HG02840 (cell line): ENCODE measurements at regions not wholly inside any gene's neighbourhood (a gene's known extent, or its start where the extent isn't known, plus 50 kb on each side); places are given as distances from the start of the nearest gene placed in this dataset.

Experiments
- ATAC-seq: cut with Tn5 transposase; IDR thresholded peaks from one replicate; pipeline ENCODE4 v1.9.1; 2021; ENCODE audit warnings: mild to moderate bottlenecking, moderate library complexity, moderate number of reproducible peaks; ENCODE audit not compliant: unreplicated experiment, low FRiP score

DNA sequence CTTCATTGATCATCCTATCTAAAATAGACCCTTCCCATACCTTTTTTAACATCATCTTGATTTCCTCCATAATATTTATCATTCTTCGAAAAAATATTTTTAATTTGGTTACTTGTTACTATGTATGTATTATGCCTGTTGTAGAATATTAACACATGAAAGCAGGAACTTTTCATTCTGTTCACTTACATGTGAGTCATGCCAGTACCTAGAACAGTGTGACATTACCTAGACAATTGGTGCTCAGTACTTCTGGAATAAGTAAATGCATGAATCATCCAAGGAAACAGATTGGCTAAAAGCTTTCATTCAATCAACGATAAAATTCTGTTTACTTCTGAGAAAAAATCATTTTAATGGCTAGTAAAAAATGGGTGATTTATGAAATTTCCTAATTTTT is 76.4 kb downstream of the CXXC4 start:
- ATAC-seq, result no peak

- no peak for ATAC-seq
Observed at GRCh38 chr4:104417357-104417882, 77.3 kb downstream of the CXXC4 start.

GRCh38 chr4:104416725-104417356 is 77.9 kb downstream of the CXXC4 start:
- no peak for ATAC-seq

GRCh38 chr4:104413487-104413886 is 81.2 kb downstream of the CXXC4 start:
- no peak for ATAC-seq

- no peak for ATAC-seq
Observed at GRCh38 chr4:104412344-104412743, 82.3 kb downstream of the CXXC4 start.

- no peak for ATAC-seq
Observed at GRCh38 chr4:104411502-104411901, 83.2 kb downstream of the CXXC4 start.

GRCh38 chr4:104408878-104409277 is 85.8 kb downstream of the CXXC4 start:
- ATAC-seq, result no peak

DNA sequence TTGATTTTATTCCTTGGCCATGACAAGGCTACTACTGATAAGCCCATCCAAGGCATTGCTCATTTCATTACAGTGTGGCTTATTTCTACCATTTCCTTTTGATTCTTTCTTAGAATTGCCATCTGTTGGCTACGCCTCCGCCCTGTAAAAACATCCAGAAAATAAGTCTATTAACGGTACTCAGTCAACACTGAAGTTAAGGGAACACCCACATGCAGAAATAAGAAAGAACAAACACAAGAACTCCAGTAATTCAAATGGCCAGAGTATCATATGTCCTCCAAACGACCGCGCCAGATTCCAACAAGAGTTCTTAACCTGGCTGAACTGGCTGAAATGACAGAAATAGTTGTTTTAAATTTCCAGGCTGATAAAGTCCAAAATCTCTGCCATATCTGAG is 90.3 kb downstream of the CXXC4 start:
- ATAC-seq, result no peak

DNA sequence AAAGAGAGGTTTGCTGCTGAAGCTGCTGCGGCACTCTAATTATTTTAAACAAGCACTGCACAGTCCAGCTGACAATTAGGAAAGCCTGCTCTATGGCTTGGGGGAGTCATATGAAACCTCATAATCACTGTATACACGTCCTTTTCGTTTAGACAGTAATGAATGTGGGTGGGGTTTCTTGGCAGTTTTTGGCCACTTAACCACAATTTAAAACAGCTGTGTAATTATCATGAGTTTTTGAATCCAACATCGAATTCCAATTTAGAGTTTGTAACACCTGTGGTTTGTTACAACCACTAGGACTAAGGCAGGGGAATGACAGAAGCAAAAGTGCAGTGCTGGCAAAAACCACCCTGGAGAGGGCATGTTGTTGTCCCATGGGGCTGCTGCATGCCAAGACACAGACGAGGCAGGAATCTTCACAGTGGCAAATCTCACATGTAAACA is 99.5 kb downstream of the CXXC4 start:
- ATAC-seq, result no peak

DNA sequence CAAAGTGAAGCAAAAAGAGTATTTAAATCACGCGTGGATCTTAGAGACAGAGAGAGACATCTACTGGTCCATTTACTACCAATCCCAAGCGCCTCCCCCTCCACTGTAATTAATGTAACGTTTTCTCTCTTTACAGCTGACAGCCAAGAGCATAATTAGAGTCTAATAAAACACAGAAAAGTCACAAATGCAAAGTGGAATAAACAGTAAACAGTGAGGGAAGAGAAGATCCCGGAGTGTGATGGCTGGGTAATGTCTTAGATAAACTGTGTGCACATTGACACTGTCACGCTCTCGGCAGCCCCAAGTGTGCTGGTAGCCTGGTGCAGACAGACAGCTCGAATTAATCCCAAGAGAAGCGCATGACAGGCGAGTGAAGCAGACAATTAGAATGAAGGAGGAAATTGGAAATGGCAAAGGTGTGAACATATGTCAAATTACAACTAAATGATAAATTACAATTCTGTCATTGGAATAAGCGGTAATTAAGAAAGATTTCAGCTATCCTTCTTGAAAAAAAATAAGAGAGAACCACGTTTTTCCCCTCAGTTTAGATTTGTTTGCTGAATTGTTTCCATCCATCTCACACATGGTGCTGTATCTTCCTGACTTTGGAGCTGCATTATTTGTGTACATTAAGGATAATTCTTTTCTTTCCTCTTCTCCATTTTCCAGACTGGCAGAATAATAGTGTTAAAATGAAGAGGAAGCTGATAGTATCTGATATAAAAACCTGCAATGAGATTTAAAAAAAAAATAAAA is 100.1 kb downstream of the CXXC4 start:
- no peak for ATAC-seq

DNA sequence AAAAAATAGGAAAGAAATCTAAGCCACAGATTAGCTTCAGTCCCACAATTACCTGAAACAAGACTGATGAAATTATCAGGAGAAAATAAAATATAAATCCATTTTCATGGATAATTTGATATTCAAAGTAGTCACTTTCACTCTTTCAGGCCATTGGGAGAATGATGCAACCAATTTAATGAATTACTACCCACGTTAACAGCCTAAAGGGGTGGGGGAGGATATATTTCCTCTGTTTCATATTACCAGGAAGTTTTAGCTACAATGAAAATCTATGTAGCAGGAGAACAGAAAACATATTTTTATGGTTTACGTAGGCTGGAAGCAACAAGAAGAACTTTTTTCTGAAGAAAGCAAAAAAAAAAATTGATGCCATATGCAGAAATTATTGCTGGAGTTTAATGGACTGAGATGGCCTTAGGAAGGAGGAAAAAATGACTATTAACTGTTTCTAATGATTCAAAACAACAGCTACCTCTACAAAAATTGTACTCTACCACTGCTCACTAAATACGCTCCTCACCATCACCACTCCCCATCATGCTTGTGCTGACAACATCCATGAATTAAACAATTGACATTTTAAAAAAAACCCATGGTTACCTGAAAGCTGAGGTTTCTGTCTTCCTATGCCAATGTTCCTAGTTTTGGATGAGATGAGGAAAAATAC is 100.9 kb downstream of the CXXC4 start:
- ATAC-seq, result no peak

DNA sequence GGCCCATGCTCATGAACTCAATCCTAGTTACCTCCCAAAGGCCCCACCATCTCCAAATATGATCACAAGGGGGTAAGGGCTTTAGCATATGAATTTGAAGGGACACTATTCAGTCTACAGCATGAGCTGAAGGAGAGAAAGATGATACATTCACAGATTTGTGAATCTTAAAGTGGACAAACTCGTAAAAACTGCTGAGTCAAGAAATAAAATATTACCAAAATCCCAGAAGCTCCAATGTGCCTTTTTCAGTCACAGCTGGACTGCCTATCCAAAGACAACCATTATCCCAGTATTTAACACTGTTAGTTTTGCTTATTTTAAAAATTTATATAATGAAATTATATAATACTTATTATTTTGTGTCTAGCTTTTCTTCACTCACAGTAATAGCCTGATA is 109.0 kb downstream of the CXXC4 start:
- ATAC-seq, result no peak

DNA sequence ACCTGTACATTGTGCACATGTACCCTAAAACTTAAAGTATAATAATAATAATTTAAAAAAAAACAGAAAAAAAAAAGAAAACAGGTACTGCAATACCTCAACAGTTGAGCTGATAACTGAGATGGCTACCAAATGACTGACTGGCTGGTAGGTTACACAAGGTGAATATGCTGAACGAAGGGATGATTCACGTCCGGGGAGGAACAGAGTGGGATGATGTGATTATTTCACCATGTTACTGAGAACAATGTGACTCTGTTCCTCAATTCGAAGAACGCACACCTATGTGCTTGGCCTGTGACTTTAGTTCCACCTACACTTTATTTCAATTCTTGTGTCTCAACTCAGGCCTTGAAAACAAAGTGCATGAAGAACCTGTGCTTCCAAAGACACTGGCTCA is 111.7 kb downstream of the CXXC4 start:
- ATAC-seq, result no peak

DNA sequence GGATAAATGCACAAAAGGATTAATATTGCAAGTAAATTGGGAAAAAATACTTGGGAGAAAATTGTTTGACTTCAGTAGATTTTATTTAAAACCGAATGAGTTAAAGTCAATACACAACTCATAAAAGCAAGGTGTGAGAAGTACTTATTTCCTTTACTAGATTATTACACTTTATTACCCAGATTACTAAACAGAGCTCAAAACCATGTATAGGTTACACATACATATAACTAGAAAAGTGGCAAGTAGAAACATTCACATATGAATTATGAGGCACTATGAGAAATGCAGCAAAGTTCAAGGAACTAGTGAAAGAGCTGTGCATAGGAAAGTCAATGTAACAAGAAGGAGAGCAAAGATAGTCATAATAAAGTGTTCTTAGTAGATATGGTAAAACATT is 113.0 kb downstream of the CXXC4 start:
- ATAC-seq, result no peak

- no peak for ATAC-seq
Observed at GRCh38 chr4:104365618-104366017, 129.1 kb downstream of the CXXC4 start.

DNA sequence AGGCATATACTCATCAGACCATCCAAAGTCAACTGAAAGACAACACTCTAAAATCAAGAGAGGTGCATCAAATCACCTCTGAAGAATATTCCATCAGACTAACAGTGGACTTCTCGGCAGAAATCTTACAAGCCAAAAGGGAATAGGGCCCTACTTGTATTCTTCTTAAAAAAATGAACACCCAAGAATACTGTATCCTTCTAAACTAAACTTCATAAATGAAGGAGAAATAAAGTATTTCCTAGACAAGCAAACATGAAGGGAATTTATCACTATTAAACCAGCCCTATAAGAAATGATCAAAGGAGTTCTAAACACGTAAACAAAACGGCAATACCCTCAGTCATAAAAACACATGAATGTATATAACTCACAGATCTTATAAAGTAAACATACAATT is 141.2 kb downstream of the CXXC4 start:
- no peak for ATAC-seq

DNA sequence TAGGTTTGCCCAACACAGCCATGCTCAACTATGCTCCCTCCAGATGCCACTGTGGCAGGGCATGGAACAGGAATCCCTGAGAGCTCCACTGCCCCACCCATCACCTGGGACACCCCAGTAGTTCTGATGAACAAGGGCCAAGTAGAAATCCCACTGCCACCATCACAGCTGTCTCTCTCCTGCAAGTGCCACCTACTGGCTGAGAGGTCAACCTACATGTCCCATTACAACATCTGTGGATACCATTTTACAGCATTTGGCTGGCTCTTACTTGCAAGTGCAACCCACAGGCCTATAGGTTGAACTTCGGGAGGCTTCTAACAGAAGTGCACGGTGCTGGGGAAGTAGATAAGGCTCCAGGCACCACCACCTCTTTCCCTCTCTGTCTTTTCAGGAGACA is 142.5 kb downstream of the CXXC4 start:
- no peak for ATAC-seq

DNA sequence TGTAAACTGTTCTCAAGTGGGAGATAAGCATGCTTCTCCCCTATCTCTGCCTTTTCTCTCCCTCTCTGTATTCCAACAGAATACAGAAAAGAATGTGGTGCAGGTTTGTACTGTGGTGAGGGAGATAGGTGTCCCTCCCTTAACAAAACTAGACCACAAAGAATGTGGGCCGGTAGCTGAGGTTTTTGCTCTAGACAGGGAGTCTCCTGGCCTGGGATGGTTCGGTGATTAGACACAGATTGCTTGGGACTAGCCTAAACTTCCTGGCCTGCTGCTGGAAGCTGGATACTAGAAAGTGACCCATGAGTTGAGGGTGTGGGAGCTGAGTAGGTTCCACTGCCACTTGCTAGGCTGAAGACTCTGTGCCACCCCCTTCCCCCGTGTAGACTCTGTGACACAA is 143.0 kb downstream of the CXXC4 start:
- no peak for ATAC-seq

GRCh38 chr4:104345598-104346242 is 149.0 kb downstream of the CXXC4 start:
- ATAC-seq, result no peak

- ATAC-seq, result no peak
Observed at GRCh38 chr4:104344342-104344980, 150.2 kb downstream of the CXXC4 start.
